ENCODE measurements at regions not wholly inside any gene's neighbourhood (a gene's known extent, or its start where the extent isn't known, plus 50 kb on each side); places are given as distances from the start of the nearest gene placed in this dataset.

- no peak for DNase-seq
Measured at GRCh38 chr14:87712396-87713090, 280.4 kb downstream of the GALC start.

DNA sequence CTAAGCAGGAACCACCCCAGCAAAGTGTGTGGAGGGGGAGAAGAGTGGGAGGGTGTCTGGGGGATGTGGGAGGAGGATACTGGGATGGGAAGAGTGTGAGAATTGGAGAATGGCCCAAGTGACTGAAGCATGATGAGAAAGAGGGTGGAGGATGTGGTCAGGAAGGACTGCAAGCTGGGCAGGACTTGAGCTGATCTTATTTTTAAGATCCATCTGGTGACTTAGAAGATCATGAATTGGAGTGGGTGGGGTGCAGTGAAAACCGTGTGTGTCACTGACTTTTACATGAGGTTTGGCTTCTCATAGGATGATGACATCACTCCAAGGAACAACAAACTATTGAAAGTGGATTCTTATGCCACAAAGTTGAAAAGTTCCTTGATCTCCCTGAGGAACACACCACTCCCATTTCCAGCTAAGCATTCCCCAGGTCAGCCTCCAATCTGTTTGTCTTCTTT lies 287.5 kb downstream of the GALC start:
- DNase-seq: no peak

DNA sequence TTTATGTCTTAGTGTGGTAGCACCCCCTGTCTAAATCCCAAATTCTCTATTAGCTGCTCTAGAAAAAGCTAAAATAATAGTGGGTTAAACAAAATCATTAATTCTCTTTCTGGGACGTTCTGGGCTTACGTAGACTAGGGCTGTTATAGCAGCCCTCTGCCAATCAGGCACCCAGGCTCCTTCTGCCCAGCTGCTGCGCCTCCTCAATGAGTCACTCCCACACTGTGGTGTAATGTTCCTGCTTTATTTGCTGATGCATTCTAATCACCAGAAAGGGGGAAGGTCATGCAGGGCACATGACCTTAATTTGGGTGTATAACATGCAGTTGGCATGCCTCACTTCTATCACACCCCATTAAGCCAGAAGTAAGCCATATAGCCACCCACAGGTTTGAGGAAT lies 294.5 kb downstream of the GALC start:
- DNase-seq: no peak

DNA sequence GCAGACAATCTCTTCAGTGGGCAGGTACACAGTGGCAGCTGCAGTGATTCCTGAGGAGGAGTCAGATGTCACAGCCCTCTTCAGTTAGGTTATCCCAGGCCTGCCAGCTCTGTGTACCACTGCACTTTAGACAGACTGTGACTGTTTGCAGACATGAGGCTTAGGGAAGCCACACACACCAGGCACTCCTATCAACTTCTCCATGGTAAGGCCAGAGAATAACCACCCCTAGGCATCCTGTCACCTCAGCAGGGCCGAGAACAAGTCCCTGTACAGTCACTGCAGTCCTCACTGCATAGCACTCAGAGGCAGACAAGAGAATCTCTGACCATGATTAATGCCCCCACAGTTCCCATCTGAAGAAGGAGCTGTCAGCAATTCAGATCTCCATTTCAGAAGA lies 296.5 kb downstream of the GALC start:
- DNase-seq: no peak

- no peak for DNase-seq
Measured at GRCh38 chr14:87691042-87691881, 301.7 kb downstream of the GALC start.

DNA sequence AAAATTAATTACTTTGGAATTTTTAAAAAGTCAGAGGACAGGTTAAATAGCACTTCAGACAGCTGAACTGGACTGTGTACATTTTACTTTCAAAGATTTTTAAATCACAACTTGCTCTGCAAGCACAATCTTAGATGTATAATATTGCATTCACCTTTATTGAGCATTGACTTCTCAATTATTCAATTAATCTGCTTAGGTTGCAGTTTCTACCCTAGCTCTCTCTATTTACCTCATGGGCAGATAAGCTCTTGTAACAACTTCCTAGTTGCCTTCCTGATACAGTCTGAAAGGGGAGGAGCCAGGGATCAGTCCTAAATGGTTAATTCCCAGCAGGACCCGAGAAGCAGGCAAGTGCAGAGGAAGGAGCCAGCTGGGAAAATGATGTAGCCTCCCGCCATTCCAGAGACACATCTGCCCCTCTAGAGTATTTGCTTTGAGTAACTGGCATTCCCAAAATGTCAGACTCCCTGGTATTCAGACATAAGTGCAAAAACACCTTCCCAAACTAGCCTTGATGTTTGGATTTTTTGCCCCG lies 302.8 kb downstream of the GALC start:
- DNase-seq: no peak

GRCh38 chr14:87688524-87688923 lies 304.5 kb downstream of the GALC start:
- no peak for DNase-seq

DNA sequence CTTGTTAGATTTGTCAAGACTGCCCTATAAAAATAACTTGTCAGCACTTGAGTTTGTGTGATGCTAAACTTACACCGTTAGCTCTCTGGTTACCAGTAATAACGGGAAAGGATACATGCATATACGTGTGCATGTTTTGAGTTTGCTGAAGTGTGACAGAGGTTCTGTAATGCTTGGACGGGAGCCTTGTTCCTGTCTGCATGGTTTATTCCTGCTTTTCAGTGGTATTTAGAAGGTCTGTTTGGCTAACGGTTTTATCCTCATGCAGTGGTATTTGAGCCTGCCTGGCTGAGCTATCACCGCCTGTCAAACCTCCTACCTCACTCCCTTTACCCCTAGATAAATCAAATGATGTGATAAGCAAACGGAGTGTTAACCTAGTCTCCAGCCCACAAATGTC lies 305.6 kb downstream of the GALC start:
- no peak for DNase-seq

GRCh38 chr14:87686746-87687145 lies 306.2 kb downstream of the GALC start:
- DNase-seq: no peak

- DNase-seq: no peak
Measured at GRCh38 chr14:87679866-87680265, 313.1 kb downstream of the GALC start.

DNA sequence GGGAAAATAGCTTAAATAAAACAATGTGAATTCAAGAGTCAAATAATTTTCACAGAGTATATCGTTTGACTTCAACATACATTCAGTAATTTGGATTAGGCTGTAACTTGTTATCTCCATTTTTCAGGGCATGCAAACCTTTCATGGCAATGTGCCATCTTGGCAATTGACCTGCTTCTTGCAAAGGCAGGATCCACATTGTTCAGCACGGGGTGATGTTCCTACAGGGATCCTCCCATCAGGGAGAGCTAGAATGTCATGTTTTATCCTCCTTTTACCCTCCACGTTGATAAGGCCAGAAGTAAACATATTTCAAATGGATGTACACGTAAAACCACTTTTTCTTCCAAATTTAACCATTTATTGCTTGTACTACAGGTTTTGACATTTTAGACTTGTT lies 314.4 kb downstream of the GALC start:
- DNase-seq: no peak

DNA sequence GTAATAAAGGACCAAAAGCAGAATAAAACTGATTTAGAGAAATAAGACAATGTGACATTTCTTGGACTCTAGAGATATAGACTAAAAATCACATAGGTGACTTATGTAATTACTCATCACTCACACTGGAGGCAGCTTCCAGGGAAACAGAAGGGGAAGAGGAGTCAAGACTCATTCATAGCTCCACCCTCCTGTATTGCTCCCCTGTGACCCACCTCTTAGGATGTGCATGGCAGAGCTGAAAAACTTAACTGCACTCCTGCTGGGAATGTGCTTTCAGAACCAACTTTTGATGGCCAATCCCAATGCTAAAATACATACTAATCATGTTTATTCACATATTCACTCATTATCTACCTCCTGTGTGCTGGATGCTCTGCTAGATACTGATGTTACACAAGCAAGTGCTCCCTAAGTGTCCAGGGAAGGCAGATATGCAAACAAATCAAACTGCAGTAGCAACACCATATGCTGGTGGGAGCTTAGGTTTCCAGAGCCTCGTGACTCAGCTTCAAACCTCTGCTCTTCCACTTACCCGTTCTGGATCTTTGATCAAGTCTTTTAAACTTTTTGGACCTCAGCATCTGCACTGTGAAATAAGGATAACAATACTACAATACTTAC lies 316.1 kb downstream of the GALC start:
- DNase-seq: no peak

DNA sequence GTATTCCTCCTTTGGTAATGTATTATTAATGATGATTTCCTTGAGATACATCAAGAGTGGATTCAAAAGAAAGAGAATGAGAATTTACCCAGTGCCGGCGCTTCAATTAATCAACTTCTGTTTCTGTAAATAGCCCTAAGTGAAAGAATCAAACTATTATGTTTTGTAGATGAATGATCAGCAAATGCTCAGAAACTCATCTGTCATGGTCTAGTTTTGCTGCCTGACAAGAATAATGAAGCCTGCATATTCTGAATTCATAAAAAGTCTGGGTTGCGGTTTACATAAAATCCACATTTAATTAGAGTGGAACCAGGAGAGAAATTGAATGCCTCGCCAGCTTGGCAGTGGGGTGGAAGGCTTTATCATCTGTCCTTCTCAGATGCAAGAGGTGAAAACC lies 325.3 kb downstream of the GALC start:
- no peak for DNase-seq

DNA sequence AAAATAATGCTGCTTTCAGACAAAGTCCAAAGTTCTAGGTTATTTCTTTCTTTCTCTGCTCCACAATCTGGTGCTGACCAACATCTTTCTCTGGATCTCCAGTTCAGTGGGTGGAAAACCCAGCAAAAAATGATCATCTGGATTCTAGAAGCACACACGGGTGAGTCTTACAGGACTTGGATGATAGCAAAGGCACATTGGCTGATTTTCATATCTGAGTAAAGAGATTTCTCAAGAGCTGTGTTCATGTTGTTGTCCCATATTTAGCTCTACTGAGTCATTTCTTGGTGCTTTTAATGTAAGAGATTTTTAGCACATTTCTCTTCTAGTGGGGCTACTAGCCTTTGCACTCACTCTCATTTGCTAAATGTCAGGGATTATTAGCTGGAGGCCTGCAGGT lies 336.7 kb downstream of the GALC start:
- DNase-seq: no peak

- no peak for DNase-seq
Measured at GRCh38 chr14:87652278-87652677, 340.7 kb downstream of the GALC start.

DNA sequence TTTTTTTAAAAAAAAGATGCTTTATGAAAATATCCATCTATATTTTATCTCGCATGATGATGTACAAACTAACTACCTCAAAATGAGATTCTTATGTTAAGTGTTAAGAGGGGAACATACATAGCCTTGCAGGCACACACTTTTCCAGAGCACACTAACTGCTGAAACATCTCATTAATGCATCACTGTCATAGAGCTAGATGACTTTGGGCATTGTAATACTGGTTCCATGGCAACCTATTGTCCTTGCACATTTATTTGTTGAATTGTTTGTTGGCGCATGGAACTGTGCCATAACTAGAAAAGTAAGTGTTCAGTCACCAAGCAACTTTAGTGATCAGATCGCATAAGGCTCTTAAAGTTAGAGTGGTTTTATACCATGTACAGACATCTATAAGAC lies 348.3 kb downstream of the GALC start:
- no peak for DNase-seq

DNA sequence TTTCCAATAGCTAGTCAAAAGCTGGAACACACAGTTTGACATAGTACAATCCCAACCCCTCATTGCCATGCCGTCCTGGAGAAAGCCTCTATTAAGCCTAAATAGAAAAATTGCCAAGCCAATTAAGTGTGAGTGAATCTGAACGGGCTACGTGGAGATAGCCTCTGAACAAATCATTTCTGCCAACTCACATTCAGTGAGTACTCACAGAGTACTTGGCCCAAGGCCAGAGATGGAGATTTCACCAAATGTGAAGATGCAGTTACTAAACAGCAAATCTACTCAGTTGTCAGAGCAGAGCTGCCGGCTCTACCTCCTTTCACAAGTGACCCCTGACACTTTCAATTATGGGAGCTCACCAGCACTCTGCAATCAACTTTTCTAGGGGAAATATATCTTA lies 350.0 kb downstream of the GALC start:
- no peak for DNase-seq

DNA sequence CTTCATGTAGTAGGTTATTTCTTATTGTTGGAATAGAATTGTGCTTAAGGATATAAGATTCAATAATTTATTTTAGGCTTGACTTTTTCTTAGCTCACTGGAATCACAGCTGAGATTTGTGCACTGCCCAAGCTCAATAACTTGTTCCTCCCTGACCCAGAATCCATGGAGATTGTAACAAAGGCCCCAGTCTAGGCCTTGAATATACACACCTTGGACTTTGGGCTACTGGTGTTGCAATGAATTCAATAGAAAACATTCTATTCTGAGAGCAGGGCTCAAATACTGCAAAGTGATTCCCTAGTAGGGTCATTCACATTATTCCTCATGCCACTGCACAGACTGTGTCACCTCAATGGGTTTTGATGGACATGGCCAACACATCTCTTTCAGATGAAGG lies 352.4 kb downstream of the GALC start:
- DNase-seq: no peak

DNA sequence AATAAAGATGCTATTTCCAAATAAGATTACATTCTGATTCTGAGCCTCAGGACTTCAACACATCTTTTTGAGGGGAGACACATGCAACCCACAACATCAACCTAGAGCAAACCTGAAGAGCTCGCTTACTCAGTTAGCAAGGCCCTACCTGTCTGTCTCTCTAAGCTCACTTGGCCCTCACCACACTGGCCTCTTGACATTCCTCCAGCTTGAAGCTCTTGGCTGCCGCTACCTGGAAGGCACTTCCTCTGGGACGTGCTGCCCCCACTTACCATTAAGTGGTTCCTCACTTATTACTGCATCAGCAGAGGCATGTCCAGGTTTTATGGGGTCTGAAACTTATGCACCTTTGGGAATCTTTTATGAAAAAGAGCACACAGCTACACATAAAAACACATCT lies 354.8 kb downstream of the GALC start:
- no peak for DNase-seq

- DNase-seq: no peak
Measured at GRCh38 chr14:87635442-87635841, 357.5 kb downstream of the GALC start.

GRCh38 chr14:87632796-87633195 lies 360.2 kb downstream of the GALC start:
- no peak for DNase-seq

DNA sequence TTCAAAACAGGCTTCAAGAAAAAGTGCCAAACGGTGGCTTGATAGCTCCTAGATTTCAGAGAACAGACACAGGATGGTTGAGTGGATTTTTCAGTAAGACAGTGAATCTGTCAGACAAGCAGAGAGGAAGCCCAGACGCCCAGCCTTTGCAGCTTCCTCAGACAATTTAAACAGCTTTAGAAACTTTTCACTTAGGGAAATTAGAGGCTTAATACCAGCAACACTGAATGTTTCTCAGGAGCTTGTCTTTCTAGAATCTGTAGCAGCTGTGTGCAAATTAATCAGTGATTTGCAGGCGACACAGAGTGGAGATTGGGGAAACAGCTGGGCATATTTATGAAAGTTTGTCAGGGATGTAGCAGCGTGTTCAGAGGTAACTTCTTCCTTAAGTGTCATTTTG lies 362.1 kb downstream of the GALC start:
- no peak for DNase-seq

DNA sequence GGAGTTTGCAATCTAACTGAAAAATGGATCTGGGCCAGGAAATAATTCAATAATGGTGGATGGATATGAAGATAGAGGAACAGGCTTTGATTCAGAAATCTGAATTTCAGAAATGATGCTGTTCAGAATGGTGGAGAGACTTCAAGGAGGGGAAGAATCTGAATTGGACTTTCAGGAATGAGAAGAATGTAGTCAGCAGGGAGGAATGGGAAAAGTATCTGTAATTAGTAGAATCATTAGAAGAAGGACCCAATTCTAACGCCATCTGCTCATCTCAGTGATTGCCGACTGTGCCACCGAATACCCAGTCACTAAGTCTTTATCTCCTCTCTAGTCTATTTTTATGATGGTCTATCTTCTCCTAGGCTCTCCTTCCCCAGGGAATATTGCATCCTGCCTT lies 363.2 kb downstream of the GALC start:
- no peak for DNase-seq

GRCh38 chr14:87628780-87629179 lies 364.2 kb downstream of the GALC start:
- DNase-seq: no peak
